ENCODE measurements at regions not wholly inside any gene's neighbourhood (a gene's known extent, or its start where the extent isn't known, plus 50 kb on each side); places are given as distances from the start of the nearest gene placed in this dataset.

DNA sequence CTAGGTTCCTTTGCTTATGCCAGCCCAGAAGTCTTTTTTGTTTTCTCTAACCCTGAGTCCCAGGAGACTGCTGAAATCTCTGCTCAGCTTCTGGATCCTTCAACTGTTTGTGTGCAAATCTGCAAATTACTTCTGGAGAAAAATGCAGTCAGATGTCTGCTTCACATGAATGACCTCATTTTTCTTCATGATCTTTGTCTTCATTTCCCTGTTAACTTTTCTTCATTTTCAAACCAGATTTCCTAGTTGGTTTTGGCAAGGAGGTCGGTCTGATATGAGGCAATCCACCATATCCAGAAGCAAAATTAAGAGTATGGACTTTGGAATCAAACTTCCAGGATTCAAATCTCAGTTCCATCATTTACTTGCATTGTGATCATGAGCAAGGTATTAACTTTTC, 66.8 kb downstream of the ZNF503 start:
- intact Hi-C loops (cut with micrococcal nuclease; ENCODE audit: unreplicated experiment): no loop called here
- H3K4me1 ChIP-seq: no peaks in the 10 kb centered on the region
- no peak overlapping the region for H3K27ac Mint-ChIP-seq (ENCODE audit: unreplicated experiment)

DNA sequence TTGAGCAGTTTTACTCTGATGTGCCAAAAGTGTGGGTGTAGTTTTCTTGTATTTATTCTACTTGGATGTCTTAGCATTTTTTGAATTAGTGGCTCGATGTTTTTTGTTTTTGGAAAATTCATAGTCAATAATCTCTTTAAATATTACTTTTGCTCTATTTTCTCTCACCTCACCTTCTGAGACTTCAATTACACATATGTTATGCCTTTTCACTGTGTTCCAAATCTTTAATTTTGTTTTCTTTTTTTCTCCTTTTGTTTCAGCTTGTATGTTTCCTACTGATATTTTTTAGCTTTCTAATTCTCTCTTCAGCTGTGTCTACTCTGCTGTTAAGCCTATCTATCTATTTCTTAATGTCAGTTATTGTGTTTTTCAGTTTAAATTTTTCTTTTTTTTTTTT, 69.5 kb downstream of the ZNF503 start:
- Histone ChIP-seq H3K36me3 (ENCODE audit: control insufficient read depth, insufficient read depth, low read length) (no peaks in the 10 kb centered on the region), H3K9me3 (peaks cover 13% of the 10 kb centered on the region), H3K27me3 (replicated peaks; ENCODE audit: control insufficient read depth, insufficient read depth, low read length) (no peaks in the 10 kb centered on the region), H3K4me1 (no peaks in the 10 kb centered on the region), H3K4me3 (ENCODE audit: low read depth, low read length) (no peak overlapping the region)
- no peak overlapping the region for H3K4me3 Mint-ChIP-seq (ENCODE audit: unreplicated experiment)
- TF ChIP-seq, protein P1, sequence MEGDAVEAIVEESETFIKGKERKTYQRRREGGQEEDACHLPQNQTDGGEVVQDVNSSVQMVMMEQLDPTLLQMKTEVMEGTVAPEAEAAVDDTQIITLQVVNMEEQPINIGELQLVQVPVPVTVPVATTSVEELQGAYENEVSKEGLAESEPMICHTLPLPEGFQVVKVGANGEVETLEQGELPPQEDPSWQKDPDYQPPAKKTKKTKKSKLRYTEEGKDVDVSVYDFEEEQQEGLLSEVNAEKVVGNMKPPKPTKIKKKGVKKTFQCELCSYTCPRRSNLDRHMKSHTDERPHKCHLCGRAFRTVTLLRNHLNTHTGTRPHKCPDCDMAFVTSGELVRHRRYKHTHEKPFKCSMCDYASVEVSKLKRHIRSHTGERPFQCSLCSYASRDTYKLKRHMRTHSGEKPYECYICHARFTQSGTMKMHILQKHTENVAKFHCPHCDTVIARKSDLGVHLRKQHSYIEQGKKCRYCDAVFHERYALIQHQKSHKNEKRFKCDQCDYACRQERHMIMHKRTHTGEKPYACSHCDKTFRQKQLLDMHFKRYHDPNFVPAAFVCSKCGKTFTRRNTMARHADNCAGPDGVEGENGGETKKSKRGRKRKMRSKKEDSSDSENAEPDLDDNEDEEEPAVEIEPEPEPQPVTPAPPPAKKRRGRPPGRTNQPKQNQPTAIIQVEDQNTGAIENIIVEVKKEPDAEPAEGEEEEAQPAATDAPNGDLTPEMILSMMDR (IDR thresholded peaks at IDR 0.05; ENCODE audit: insufficient read depth in 1 of 2, low read depth in 1 of 2, low read length in 1 of 2, severe bottlenecking in 1 of 2, unreplicated experiment in 1 of 2): no peak
- H3K4me1 Mint-ChIP-seq (ENCODE audit: low read depth, unreplicated experiment): no peaks in the 10 kb centered on the region
- H3K36me3 Mint-ChIP-seq (ENCODE audit: insufficient read depth, unreplicated experiment): no peaks in the 10 kb centered on the region
- no TSS peak for BruUV-seq (replicated peaks)
- intact Hi-C loops (cut with micrococcal nuclease; ENCODE audit: unreplicated experiment): no loop called here
- H3K27me3 Mint-ChIP-seq (ENCODE audit: insufficient read depth, unreplicated experiment): peaks cover 9% of the 10 kb centered on the region
- peaks cover 17% of the 10 kb centered on the region for H3K9me3 Mint-ChIP-seq (ENCODE audit: unreplicated experiment)
- no peak for DNase-seq
- POLR2A ChIA-PET: no interaction called here
- CTCF ChIA-PET: no interaction called here
- H3K27ac Mint-ChIP-seq (ENCODE audit: unreplicated experiment): no peak overlapping the region

More for the DNA sequence above, 66.8 kb downstream of the ZNF503 start:
- H3K9me3 Mint-ChIP-seq (ENCODE audit: unreplicated experiment): peaks cover 17% of the 10 kb centered on the region
- TF ChIP-seq, protein P1 (IDR thresholded peaks at IDR 0.05; ENCODE audit: insufficient read depth in 1 of 2, low read depth in 1 of 2, low read length in 1 of 2, severe bottlenecking in 1 of 2, unreplicated experiment in 1 of 2): no peak
- POLR2A ChIA-PET: no interaction called here
- no peak for DNase-seq
- Histone ChIP-seq H3K36me3 (ENCODE audit: control insufficient read depth, insufficient read depth, low read length) (no peaks in the 10 kb centered on the region), H3K27me3 (replicated peaks; ENCODE audit: control insufficient read depth, insufficient read depth, low read length) (no peaks in the 10 kb centered on the region), H3K9me3 (peaks cover 13% of the 10 kb centered on the region), H3K4me3 (ENCODE audit: low read depth, low read length) (no peak overlapping the region)
- H3K4me1 Mint-ChIP-seq (ENCODE audit: low read depth, unreplicated experiment): no peaks in the 10 kb centered on the region
- H3K36me3 Mint-ChIP-seq (ENCODE audit: insufficient read depth, unreplicated experiment): no peaks in the 10 kb centered on the region
- CTCF ChIA-PET: no interaction called here
- peaks cover 6% of the 10 kb centered on the region for H3K27me3 Mint-ChIP-seq (ENCODE audit: insufficient read depth, unreplicated experiment)
- no TSS peak for BruUV-seq (replicated peaks)
- no peak overlapping the region for H3K4me3 Mint-ChIP-seq (ENCODE audit: unreplicated experiment)

DNA sequence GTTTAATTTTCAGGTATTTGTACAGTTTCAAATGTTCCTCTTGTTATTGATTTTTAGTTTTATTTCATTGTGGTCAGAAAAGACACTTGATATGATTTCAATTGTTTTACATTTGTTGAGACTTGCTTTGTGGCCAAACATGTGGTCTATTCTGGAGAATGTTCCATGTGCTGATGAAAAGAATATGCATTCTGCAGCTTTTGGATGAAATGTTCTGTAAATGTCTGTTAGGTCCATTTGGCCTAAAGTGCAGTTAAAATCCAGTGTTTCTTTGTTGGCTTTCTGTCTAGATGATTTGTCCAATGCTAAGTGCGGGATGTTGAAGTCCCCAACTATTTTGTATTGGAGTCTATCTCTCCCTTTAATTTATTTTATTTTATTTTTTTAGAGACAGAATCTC, 70.5 kb downstream of the ZNF503 start:
- H3K4me3 Mint-ChIP-seq (ENCODE audit: unreplicated experiment): no peak overlapping the region
- POLR2A ChIA-PET: no interaction called here
- no TSS peak for BruUV-seq (replicated peaks)

More for the DNA sequence above, 70.5 kb downstream of the ZNF503 start:
- Histone ChIP-seq H3K36me3 (ENCODE audit: control insufficient read depth, insufficient read depth, low read length) (no peaks in the 10 kb centered on the region), H3K4me1 (no peaks in the 10 kb centered on the region), H3K4me3 (ENCODE audit: low read depth, low read length) (no peak overlapping the region), H3K27me3 (replicated peaks; ENCODE audit: control insufficient read depth, insufficient read depth, low read length) (no peaks in the 10 kb centered on the region), H3K9me3 (peaks cover 13% of the 10 kb centered on the region)
- H3K9me3 Mint-ChIP-seq (ENCODE audit: unreplicated experiment): peaks cover 17% of the 10 kb centered on the region
- H3K4me1 Mint-ChIP-seq (ENCODE audit: low read depth, unreplicated experiment): no peaks in the 10 kb centered on the region
- intact Hi-C loops (cut with micrococcal nuclease; ENCODE audit: unreplicated experiment): no loop called here
- no peak overlapping the region for H3K27ac Mint-ChIP-seq (ENCODE audit: unreplicated experiment)
- no peaks in the 10 kb centered on the region for H3K36me3 Mint-ChIP-seq (ENCODE audit: insufficient read depth, unreplicated experiment)
- peaks cover 11% of the 10 kb centered on the region for H3K27me3 Mint-ChIP-seq (ENCODE audit: insufficient read depth, unreplicated experiment)
- DNase-seq: no peak
- CTCF ChIA-PET: no interaction called here
- TF ChIP-seq, protein P1 (IDR thresholded peaks at IDR 0.05; ENCODE audit: insufficient read depth in 1 of 2, low read depth in 1 of 2, low read length in 1 of 2, severe bottlenecking in 1 of 2, unreplicated experiment in 1 of 2): no peak
